ENCODE measurements at regions not wholly inside any gene's neighbourhood (a gene's known extent, or its start where the extent isn't known, plus 50 kb on each side); places are given as distances from the start of the nearest gene placed in this dataset.

- no peak for DNase-seq
Observed at GRCh38 chr17:13076905-13077304, 59.1 kb upstream of the ELAC2 start.

DNA sequence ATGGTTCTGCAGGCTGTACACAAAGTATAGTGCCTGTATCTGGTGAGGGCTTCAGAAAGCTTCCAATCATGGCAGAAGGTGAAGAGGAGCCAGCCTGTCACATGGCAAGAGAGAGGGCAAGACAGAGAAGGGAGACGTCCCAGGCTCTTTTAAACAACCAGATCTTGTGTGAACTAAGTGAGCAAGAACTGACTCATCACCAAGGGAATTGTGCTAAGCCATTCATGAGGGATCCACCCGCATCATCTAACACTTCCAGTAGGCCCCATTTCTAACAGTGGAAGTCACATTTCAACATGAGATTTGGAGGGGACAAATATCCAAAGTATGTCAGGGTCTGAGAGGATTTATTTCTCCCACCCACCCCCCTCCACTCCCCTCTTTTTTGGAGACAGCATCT lies 56.2 kb upstream of the ELAC2 start:
- DNase-seq = no peak

DNA sequence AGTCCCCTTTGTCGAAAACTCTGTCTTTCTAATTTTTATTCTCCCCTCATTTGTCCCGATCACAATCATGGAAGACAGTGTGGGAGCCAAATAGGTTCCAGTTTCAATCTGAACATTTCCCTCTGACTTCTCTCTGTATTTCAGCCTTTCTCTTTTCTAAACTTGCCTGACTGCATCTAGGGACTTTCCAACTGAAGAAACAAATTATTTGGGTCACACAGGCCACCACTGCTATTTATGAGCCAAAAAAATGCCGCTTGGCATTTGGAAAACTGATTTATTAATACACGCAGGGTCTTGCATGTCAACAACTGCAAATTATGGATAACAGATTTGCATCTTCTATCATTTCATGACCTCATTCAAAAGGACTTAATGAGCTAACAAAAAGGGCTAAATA lies 55.2 kb upstream of the ELAC2 start:
- DNase-seq = no peak

- DNase-seq = no peak
Observed at GRCh38 chr17:13070732-13071131, 52.9 kb upstream of the ELAC2 start.

GRCh38 chr17:13067629-13068303 lies 49.9 kb upstream of the ELAC2 start:
- no peak for DNase-seq

Data from NCI-H774 (cell line).